ENCODE measurements at regions not wholly inside any gene's neighbourhood (a gene's known extent, or its start where the extent isn't known, plus 50 kb on each side); places are given as distances from the start of the nearest gene placed in this dataset.

DNA sequence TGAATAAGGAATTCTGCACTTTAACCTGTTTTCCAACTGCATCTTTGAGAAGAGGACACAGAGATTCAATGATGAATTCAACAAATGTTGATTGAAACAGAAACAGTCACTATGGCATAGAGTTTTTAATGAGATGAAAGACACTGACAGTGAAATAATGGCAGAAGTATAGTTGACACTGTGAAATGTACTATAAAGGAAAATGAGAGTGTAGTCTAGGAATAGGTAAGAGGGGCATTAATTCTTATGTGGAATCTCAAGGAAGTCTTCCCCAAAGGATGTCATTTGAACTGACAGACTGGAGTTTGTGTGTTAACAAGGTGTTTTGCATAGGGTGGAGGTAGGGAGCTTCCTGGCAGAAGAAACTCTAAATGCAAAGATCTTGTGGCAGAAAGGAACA, 566.2 kb downstream of the TDRD15 start:
- no peak for DNase-seq (ENCODE audit: low spot score)

GRCh38 chr2:21693081-21693480, 569.3 kb downstream of the TDRD15 start:
- DNase-seq (ENCODE audit: low spot score): no peak

DNA sequence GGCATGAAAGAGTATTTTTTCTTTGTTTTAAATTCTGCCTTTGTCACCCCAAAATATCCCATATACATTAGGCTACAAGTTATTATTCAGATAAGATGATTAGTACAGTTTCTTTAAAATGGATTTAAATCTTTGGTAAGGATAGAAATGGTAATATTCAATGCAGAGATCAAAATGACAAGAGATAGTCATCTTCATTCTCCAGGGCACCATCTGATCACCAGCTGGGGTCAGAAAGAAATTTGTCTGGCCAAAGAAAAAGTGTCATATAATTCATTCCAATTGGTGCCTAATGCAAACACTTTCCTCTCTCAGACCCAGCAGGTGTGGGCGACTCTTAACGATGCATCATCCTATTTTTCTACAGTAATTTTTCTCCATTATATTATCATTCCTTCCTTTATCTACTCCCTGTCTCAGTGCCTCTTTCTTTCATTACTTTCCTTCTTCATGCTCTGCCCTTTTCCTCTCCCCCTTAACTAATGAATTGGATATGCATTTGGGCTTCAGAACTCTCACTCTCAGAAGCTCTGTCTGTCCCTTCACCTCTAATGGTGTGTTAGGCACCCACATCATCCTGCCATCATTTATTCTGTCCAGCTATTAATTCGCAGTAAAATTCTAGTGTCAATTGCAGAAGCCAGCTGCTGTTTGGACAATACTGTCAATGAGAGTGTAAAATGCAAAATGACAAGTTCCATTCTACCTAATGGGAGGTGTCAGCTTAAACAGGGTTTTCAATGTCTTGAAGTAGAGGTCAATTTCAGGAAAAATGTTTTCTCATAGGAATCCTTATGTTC, 570.5 kb downstream of the TDRD15 start:
- DNase-seq (ENCODE audit: low spot score): no peak

DNA sequence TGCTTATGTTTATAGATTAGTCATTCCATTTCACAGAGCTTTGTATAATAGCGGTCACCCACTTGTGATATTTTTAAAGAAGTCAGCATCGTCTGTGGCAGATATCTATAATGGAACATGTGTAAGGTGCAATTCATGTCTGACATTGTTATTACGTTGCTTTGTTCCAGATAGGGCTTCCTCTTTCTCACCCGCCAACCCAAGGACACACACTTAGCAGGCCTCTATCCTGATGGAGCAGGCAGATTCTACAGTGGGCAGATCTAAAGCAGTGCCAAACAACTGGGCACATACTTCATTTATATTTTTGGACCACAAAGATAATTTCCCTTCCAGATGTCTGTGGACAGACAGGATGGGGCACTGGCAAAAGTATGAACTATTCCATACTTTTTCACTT, 573.1 kb downstream of the TDRD15 start:
- no peak for DNase-seq (ENCODE audit: low spot score)

DNA sequence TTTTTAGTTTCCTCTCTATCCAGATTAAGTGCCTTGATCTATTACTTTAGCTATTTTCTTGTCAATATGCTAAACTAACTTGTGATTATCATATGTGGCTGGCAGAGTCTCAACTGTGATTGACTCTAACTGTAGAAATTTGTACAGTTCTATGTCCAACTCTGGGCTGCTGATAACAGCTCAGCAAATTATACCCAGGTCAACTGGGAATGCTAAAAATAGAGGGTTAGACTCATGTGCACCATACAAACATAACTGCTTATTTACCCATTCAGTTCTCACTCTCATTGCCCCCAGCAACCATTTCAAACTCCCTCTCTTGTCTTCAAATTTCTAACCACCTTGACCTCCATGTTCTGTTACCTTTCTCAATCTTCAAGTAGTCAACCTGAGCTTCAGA, 576.9 kb downstream of the TDRD15 start:
- DNase-seq (ENCODE audit: low spot score): no peak

DNA sequence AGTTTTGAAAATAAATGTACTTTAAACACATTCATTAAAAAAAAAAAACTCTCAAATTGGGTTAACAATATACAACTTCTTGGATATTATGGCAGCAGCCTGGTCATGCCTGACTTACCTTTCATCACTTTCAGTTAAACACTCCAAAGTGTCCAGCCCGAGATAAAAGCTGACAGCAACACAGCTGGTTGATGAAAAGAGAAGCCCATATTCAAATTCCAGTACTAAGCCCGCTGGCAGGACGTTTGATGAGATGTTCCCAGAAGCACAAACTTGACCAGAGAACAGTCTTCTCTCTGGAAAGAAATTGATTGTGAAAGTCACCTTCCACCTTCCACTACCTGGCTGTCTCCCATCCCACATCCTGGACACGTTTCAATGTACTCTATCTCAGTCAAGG, 586.3 kb downstream of the TDRD15 start:
- DNase-seq (ENCODE audit: low spot score): no peak

- DNase-seq (ENCODE audit: low spot score): no peak
These were observed 586.7 kb downstream of the TDRD15 start for GRCh38 chr2:21710496-21710895.

DNA sequence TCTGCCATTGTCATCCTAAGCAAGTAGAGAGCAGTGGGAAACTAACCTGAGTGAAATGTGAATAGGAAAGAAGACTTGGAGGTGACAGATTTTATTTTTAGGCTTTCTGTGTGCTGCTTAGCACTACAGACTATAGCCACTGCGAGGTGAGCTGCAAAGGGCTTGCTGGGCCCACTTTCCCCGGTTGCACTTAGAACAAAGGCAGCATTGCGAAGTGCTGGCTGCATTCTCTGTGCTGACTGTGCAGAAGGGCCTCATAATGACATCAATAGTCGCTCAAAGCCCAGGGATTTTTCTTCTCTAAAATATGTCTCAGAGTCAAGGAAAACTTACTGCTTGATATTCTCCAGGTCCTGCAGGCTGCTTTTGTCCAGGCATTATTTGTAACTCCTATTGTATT, 592.1 kb downstream of the TDRD15 start:
- DNase-seq (ENCODE audit: low spot score): no peak

DNA sequence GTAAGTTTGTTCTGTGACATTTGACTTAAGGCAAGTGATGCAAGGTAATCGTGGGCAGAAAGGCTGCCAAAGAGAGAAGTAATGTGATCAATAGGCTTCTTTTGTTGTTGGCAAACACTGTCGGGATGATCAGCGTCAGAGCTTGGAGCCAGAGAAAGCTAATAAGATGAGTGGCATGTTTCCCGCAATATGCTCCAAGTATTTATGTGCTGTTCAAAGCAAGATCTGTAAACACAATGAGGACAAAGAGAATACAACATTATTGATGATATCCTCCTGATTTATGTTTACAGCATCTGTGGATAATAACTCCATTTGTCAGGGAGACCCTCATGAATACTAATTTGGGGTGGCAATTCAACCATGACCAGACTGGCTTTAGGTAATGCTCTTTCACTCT, 603.3 kb downstream of the TDRD15 start:
- DNase-seq (ENCODE audit: low spot score): no peak

DNA sequence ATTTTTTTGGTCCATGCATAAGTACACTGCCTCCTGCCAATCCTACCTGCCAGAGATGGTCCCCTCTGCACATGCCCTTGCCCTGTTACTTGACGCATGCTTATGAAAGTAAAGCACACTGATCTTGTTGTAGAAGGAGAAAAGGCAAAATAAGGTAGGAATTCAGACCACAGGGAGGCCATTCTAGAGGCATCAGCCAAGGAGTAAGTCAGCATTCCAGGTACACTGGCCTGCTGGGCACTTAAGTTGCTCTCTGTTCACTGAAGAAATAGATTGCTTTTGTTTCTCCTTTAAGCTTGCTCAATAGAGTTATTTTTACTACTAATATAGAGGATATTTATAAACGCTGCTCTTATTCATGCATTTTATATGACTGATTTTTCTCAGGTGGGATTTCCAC, 604.4 kb downstream of the TDRD15 start:
- no peak for DNase-seq (ENCODE audit: low spot score)

- no peak for DNase-seq (ENCODE audit: low spot score)
These were observed 606.4 kb downstream of the TDRD15 start for GRCh38 chr2:21730141-21730540.

- DNase-seq (ENCODE audit: low spot score): no peak
These were observed 616.7 kb downstream of the TDRD15 start for GRCh38 chr2:21740484-21740883.

GRCh38 chr2:21746499-21746898, 622.7 kb downstream of the TDRD15 start:
- no peak for DNase-seq (ENCODE audit: low spot score)

DNA sequence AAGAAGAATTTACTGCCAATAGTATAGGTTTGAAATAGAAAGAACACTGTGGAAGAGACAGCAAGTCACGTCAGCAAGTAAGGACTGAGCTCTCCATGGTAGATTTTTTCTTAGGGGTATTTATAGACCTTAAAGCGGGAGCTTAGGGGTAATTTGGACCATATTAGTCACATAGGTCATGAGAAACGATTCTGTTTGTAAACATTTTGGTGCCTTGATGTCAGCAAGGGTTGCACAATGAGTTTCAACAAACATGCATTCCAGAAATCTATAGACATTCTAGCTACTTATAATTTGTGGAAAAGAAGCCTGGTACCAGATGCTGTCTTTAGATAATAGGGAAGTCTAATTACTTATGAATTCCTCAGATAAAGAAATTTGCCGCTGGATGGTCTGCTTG, 624.7 kb downstream of the TDRD15 start:
- DNase-seq (ENCODE audit: low spot score): no peak

- no peak for DNase-seq (ENCODE audit: low spot score)
These were observed 630.5 kb downstream of the TDRD15 start for GRCh38 chr2:21754164-21754788.

DNA sequence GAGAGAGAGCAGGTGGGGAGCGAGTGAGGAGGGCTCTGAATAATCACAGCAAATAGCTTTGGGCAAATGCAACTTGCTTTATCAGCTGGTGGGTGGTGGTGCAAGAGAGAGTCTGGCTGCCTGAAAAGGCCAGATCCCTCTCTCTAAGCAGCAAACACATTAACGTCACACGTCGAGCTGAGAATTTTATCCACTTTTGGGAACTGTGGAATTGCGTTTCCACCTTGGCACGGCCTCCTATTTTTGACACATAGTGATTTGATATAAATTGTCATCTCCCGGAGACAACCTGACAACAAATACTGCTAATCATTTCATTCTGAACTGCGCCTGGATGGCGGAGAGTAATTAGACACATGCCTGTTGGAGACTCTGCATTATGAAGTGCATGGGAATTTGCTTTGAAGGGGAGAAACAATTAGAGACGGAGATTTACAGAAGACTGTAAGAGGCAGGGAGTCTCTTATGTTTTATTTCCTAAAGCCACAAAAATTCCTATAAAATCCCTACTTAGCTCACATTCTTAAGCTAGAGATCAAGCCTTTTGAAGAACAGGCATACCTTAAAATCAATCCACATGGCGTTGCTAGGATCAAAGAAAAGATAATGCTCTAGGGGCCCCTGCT, 634.1 kb downstream of the TDRD15 start:
- DNase-seq (ENCODE audit: low spot score): no peak

- DNase-seq (ENCODE audit: low spot score): no peak
These were observed 636.1 kb downstream of the TDRD15 start for GRCh38 chr2:21759819-21760218.

- DNase-seq (ENCODE audit: low spot score): no peak
These were observed 637.6 kb downstream of the TDRD15 start for GRCh38 chr2:21761361-21761760.

- DNase-seq (ENCODE audit: low spot score): no peak
These were observed 639.7 kb downstream of the TDRD15 start for GRCh38 chr2:21763501-21763900.

DNA sequence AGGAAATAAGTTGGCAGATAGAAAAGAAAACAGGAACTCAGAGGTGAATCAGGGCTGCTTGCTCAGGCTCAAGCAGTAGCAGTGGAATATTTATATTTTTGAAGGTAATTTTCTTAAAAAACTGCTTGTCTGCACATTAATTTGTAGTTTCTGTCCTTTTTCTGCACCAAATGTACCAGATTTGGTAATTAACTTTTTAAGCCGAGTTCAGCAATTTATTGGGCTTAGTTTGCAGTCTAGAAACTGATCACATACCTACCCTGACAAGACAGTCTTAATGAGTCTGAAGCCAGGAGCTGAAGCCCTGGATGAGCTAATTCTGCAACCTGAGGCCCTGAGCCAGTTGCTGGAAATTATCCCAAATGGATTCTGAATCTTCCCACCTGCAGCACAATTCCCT, 647.0 kb downstream of the TDRD15 start:
- no peak for DNase-seq (ENCODE audit: low spot score)

GRCh38 chr2:21772624-21773023, 648.9 kb downstream of the TDRD15 start:
- DNase-seq (ENCODE audit: low spot score): no peak

DNA sequence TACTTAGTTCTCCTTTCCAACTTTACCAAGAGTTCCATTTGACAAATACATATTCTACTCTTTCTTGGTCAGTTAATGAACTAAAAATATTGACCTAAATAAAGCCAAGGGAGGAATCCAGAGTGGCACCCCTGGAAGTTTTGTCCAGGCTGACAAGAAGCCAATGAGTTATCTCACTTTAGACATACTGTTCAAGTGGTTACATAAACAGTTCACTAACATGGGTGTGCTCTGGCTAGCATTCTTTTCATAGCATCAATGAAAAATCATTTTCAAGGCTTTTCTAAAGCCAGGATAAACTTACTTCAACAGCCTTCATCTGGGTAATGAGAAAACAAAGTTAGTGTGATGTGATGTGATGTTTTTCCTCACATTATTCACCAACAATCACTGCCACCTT, 649.4 kb downstream of the TDRD15 start:
- no peak for DNase-seq (ENCODE audit: low spot score)
